SK-N-DZ (cell line): ENCODE measurements at regions not wholly inside any gene's neighbourhood (a gene's known extent, or its start where the extent isn't known, plus 50 kb on each side); places are given as distances from the start of the nearest gene placed in this dataset.
"Not testable (repeated sequence)": the region's sequence is repeated elsewhere in the genome, so short reads cannot be mapped to it uniquely, and the experiment has no call there.

Experiments used
- DNase-seq: peaks from one replicate; pipeline ENCODE4 v3.0.0-alpha.2; 2015; ENCODE audit warnings: low spot score

DNA sequence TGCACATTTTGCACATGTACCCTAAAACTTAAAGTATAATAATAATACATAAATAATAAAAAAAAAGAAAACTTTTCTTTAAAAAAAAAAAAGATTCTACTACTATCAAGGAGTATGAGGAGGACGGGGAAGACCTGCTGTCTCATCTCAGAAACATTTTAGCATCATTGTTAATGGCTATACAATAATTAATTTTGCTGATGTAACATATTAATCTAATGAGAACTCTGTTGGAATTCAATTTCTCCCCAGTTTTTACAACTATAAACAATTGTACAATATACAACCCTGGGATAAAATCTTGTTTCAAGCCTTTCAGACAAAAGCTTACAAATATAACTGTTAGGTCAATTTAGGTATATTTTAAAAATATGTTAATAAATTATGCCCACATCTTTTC is 139.0 kb upstream of the GRIN3A start:
- no peak for DNase-seq

DNA sequence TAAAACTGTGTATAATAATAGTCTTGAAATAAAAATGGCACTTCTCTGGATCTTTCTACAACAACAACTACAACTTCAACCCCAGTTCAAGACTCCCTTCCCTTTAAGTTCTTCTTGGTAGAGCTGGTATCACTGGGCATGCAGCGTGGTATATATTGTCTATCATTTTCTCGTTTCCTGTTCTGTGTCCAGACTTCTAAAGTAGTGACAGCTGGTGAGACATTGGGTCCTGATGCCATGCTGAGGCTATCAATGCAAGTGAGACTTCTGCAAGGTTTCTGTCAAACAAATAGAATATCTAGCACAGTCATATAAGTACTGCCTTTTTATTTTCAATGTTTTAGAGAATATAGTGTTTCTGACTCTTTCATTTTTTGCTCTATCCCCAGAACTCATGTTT is 123.0 kb upstream of the GRIN3A start:
- no peak for DNase-seq

DNA sequence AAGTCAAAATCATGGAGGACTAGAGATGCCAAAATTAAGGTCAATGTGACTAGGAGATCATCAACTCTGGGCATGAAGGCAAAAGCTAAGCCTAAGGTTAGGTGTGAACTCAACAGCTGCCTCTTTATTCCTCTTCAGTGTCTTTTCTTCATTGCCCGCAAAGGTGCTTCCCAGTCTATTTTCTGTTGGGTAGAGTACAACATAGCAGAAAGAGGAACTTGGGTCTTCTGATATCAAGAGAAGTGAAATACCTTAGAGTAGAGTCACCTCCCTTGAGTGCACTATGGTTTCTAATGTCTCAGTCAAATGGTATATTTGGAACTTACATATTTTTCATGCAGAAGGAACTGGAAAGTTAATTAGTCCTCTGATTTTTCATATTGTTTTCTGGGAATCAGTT is 122.5 kb upstream of the GRIN3A start:
- no peak for DNase-seq

DNA sequence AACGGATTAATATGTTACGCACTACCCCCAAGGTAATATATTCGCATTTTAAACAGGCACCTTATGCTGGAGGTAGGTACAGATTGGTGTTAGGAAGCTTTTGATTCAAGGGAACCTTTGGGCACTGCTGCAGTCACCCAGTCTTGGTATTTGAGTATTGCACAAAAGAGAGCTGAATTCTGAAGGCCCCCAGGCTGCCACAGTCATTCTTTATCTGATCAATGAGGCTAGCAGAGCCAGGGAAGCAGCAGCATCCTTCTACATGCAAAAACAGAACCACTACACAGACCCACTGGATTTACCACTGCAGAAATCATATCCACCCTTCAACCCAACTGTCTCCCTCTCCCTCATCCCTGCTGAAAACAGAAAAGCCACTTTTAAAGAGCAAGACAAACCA is 121.2 kb upstream of the GRIN3A start:
- peak; percentile 24 for DNase-seq

DNA sequence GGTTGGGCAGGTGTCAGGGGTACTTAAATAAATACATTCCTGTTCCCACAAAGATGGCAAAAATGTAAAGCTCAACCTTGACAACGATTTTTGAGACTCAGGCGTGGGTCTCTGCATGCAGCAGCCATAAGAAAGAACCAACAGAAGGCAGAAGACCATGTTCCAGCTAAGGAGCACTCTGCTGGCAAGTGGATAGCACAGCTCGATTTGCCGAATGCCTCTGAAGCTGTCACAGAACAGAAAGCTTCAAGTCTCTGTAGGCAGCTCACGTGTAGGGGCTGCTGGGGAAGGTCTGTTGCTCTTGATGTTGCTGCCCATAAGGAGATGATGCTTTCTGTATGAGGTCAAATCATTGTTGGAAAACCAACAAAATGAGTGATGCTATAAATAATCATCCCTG is 119.6 kb upstream of the GRIN3A start:
- DNase-seq, result peak; percentile 5

DNA sequence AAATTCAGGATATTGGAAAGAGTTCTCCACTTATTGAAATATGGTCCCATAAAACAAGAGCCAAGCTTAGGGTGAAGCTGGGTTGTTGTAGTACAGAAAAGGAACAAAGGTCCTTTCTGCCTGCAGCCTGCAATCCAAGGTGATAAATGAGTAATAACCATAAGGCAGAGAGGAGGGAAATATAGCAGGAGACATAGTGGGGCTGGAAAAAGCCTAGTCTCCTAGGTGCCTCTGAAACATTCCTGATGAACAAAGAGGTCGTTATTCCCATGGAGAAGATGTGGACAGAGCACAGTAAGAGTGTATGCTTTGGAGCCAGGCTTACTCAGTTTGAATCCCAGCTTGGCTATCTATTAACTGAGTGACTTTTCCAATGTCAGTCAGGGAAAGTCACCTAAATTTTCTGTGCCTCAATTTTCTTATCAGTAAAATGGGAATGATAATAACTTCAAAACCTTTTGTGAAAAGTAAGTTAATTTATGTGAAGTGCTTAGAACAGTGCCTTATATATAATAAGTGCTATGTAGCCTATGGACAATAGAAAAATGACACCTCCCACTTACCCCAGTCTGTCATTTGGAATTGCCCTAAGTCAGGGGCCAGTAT is 110.8 kb upstream of the GRIN3A start:
- no peak for DNase-seq

DNA sequence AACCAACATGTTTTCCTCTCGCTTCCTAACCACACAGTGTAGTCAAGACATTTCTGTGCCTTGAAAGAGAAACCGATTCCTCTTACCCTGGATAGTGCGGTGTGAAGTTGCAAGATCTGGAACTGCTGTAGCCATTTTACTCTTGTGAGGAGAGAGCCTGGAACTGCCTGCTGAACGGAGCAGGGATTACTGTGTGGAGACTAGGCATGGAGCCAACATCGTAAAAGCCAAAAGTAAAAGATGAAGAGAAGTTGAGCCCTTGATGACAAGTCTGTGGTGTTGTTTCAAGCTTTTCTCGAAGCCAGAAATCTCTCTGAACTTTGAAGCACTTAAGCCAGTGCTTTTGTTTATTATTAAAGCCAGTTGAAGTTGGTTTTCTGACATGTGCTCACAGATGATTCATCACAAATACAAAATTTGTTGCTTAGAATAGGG is 110.1 kb upstream of the GRIN3A start:
- no peak for DNase-seq

DNA sequence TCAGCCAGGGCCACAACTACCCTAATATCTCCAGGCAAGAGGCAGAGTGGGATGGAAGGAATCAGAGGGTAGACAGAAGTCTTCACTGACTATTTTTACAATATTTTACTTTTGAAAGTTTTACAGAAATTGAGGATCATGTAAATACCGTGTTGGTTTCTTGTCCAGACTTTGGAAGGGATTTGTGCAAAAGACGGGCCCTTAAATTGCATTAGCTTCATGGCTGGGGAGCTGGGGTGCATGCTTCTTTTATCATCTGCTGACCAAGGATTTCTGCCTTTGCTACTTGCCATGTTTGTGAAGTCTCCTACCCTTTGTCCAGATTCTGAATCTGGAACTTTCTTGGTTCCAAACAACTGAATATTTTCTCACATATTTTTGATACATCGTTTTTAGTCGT is 107.7 kb upstream of the GRIN3A start:
- no peak for DNase-seq

DNA sequence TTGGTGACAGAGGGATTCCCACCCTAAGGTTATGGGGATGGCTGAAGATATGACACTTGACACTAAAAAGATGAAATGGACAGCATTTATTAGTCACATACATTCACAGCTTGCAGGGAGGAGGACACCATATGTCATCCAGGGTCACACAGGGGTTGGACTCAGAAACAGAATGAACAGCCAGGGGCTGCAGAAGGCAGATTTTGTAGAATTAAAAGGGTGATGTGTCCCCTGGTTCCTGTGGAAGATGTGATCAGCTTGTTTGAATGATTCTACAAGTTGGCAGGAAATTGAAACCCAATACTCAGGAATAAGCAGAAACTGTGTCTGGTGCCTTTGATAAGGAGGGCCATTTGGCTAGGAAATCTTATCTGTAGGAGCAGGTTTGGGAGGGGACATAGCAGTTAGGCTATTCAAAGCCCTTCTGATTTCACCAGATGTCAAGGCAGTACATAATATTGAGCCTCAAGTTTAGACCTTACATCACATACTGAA is 102.3 kb upstream of the GRIN3A start:
- peak; percentile 52 for DNase-seq

DNA sequence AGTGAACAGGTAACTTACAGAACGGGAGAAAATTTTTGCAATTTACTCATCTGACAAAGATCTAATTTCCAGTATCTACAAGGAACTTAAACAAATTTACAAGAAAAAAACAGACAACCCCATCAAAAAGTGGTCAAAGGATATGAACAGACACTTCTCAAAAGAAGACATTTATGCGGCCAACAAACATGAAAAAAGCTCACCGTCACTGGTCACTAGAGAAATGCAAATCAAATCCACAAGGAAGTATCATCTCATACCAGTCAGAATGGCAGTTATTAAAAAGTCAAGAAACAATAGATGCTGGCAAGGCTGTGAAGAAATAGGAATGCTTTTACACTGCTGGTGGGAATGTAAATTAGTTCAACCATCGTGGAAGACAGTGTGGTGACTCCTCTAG is 100.5 kb upstream of the GRIN3A start:
- not testable (repeated sequence) for DNase-seq

DNA sequence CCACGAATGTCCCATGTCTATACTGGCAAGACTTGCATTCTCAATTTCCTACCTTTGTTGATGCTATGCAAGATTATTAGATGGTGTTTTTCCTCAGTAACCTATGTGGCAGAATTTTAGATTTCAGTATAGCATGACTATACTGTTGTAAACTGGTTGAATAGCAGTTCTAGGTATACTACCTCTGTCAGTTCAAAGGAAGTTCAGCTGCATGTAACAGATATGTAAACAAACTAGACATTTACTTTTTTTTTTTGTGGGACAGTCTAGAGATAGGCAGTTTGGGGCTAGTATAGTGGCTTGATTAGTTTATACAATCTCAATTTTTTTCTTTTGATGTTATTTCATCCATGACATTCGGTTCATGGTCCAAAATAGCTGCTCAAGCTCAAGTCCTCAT is 97.6 kb upstream of the GRIN3A start:
- no peak for DNase-seq

DNA sequence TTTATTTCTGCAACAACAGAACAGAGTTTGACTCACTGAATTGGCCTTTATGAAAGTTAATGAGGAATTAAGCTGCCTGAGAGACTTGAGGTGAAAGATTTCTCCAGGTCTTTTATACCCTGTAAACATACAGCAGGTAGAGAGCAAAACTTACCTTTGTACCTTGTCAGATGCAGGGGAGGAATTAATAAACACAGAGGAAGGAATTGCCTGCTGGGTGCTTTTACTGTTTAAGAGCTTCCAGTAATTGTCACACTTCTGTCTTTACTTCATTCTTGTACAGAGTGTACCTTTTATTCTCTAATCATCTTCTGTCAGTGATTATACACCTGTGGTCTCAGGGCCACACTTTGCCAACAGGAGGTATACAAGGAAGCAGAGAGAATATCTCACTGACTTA is 94.0 kb upstream of the GRIN3A start:
- no peak for DNase-seq

DNA sequence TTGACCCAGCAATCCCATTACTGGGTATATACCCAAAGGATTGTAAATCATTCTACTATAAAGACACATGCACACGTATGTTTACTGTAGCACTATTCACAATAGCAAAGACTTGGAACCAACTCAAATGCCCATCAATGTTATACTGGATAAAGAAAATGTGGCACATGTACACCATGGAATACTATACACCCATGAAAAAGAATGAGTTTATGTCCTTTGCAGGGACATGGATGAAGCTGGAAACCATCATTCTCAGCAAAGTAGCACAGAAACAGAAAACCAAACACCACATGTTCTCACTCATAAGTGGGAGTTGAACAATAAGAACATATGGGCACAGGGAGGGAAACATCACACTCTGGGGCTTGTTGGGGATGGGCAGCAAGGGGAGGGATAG is 83.0 kb upstream of the GRIN3A start:
- DNase-seq, result not testable (repeated sequence)

DNA sequence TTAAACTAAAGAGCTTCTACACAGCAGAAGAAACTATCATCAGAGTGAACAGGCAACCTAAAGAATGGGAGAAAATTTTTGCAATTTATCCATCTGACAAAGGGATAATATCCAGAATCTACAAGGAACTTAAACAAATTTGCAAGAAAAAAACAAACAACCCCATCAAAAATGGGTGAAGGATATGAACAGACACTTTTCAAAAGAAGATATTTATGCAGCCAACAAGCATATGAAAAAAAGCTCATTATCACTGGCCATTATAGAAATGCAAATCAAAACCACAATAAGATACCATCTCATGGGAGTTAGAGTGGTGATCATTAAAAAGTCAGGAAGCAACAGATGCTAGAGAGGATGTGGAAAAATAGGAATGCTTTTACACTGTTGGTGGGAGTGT is 82.5 kb upstream of the GRIN3A start:
- not testable (repeated sequence) for DNase-seq

DNA sequence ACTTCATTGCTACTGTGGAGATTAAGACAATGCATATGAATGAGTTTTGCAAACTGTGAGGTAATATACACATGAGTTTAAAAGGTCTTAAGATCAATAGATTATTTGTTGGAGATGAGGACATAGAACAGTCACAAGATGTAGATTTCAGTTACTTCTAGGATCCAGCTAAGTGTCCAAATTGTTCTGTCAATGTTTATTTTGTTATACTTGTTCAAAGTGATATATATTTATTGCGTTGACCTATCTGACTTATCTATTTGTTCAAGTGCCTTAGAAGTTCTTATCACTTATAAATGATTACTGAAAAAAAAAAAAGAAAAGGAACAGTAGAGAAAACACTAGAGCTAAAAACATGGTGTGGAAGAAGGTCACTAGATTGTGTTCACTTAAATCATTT is 75.6 kb upstream of the GRIN3A start:
- DNase-seq, result no peak

DNA sequence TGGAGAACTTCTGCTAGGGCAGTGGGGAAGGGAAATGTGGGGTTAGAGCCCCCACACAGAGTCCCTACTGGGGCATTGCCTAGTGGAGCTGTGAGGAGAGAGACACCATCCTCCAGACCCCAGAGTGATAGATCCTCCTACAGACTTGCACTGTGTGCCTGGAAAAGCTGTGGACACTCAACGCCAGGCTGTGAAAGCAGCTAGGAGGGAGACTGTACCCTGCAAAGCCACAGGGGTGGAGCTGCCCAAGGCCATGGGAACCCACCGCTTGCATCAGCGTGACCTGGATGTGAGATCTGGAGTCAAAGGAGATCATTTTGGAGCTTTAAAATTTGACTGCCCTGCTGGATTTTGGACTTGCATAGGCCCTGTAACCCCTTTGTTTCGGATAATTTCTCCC is 69.4 kb upstream of the GRIN3A start:
- DNase-seq, result not testable (repeated sequence)

DNA sequence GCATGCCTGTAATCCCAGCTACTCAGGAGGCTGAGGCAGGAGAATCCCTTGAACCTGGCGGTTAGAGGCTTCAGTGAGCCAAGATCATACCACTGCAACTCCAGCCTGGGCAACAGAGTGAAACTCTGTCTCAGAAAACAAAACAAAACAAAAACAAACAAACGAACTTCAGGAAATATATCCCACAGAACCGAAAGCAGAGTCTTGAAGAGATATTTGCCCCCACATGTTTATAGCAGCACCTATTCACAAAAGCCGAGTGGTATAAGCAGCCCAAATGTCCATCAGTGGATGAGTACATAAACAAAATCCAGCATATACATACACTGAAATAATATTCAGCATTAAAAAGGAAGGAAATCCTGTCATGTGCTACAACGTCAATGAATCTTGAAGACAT is 57.6 kb upstream of the GRIN3A start:
- no peak for DNase-seq

DNA sequence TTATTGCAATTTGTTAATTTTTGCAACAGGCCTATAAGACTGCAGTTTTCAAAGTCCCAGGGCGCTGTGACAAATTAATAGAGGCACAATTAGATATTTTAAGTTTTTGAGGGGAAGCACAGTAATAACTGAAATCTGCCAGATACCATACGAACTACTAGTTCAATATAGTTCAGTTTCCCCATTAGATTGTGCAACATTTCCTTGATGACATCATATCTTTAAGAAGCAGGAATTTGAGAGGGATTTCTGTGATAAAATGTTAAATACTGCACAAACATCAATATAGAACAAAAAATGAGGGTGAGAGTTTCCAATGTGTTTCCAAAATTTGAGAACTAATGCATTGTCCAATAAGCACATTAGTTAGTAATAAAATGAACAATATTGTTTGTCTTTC is 56.7 kb upstream of the GRIN3A start:
- DNase-seq, result no peak

DNA sequence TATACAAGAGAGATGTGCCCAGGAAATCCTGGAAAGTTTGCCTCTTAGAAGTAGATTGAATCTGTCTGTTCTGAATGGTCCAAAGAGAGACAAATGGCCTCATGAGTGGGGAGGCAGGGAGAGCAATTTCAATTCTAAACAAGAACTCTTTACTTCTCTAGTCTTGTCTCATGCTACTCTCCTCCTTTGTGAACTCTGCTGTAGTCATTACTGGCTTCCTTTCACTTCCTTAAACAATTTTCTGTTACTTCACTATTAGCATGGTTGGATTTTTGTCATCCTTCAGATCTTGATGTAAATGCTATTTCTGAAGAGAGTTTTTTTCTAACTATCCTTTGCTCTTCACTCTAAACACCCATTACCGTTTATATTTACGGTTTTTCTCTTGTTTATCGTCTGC is 54.0 kb upstream of the GRIN3A start:
- DNase-seq, result no peak

DNA sequence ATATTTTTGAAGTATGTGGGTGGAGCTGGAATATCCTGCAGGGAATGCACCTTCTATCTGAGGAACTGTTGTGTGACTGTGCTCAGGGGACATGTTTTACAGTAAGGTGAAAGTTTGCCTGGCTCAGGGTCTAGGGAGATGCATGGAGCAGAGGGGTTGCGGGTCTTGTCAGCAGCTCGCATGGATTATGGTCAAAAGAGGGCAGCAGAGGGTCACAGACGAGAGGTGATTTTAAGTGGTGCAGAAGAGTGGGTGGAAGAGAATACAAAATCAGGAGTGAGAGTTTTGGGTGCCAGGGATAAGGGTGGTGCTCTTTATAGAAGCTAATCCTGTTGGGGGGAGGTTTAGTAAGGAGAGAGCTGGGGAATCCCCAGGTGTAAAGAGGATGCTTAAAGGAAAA is 53.5 kb upstream of the GRIN3A start:
- DNase-seq, result peak; percentile 60

DNA sequence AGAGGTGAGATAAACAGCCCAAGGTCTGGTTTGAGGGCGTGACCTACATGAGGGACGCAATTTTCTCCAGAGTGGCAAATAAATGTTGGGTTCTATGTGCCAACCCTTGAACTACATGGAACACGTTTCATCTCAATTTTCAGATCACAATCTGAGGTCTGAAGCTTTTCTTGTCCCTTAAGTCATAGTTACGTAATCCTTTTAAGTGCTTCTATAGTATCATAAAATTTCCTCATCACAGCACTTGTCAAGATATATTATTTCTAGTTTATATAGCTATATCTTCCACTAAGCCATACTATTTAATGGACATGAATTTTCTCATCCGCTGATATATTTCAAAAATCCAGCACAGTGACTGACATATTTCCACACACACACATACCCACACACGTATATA is 53.1 kb upstream of the GRIN3A start:
- DNase-seq, result no peak
